ENCODE measurements at regions not wholly inside any gene's neighbourhood (a gene's known extent, or its start where the extent isn't known, plus 50 kb on each side); places are given as distances from the start of the nearest gene placed in this dataset.
"Not testable (repeated sequence)": the region's sequence is repeated elsewhere in the genome, so short reads cannot be mapped to it uniquely, and the experiment has no call there.

- WGBS, 2 donors, result 74 to 75% methylated on average over 2 of the region's 2 CpGs
- DNase-seq (no peak), ATAC-seq (ENCODE audit: insufficient read depth, low FRiP score) (no peak)
- no peak for TF ChIP-seq CTCF (IDR thresholded peaks at IDR 0.05; ENCODE audit: control extremely low read depth, extremely low read depth)
- Histone ChIP-seq H3K27ac (ENCODE audit: low read depth in 1 of 2, low read length in 1 of 2) (no peak overlapping the region), H3K9me3 (ENCODE audit: control insufficient read depth in 4 of 4, insufficient read depth in 3 of 4, low read length in 3 of 4) (peaks cover 0 to 3% (median 1%) of the 10 kb centered on the region in 4 donors), H3K4me3 (no peak overlapping the region), H3K4me1 (ENCODE audit: control insufficient read depth in 5 of 5, insufficient read depth in 5 of 5, low read length in 5 of 5) (no peaks in the 10 kb centered on the region), H3K36me3 (ENCODE audit: control insufficient read depth in 4 of 4, insufficient read depth in 4 of 4, low read length in 4 of 4) (no peaks in the 10 kb centered on the region), H3K27me3 (ENCODE audit: control insufficient read depth in 3 of 3, insufficient read depth in 3 of 3, low read length in 2 of 3) (no peaks in the 10 kb centered on the region), H3K9ac (ENCODE audit: insufficient read depth in 1 of 2, low read length in 2 of 2) (no peak overlapping the region)
Observed at GRCh38 chr6:94721459-94721858, 855.9 kb upstream of the MANEA start.

GRCh38 chr6:94713446-94713845 lies 863.9 kb upstream of the MANEA start:
- Histone ChIP-seq H3K36me3 (ENCODE audit: control insufficient read depth in 4 of 4, insufficient read depth in 4 of 4, low read length in 4 of 4) (no peaks in the 10 kb centered on the region), H3K4me1 (ENCODE audit: control insufficient read depth in 5 of 5, insufficient read depth in 5 of 5, low read length in 5 of 5) (no peaks in the 10 kb centered on the region), H3K4me3 (no peak overlapping the region), H3K9me3 (ENCODE audit: control insufficient read depth in 4 of 4, insufficient read depth in 3 of 4, low read length in 3 of 4) (no peaks in the 10 kb centered on the region), H3K27ac (ENCODE audit: low read depth in 1 of 2, low read length in 1 of 2) (no peak overlapping the region), H3K27me3 (ENCODE audit: control insufficient read depth in 3 of 3, insufficient read depth in 3 of 3, low read length in 2 of 3) (no peaks in the 10 kb centered on the region), H3K9ac (ENCODE audit: insufficient read depth in 1 of 2, low read length in 2 of 2) (no peak overlapping the region)
- WGBS, 2 donors, result 49 to 67% methylated on average over 1 of the region's 1 CpG
- TF ChIP-seq CTCF (IDR thresholded peaks at IDR 0.05; ENCODE audit: control extremely low read depth, extremely low read depth), result no peak
- ATAC-seq (ENCODE audit: insufficient read depth, low FRiP score) (no peak), DNase-seq (peak in 2 of 3 donors; percentile 50 to 55)

- Histone ChIP-seq H3K4me3 (no peak overlapping the region), H3K9ac (ENCODE audit: insufficient read depth in 1 of 2, low read length in 2 of 2) (no peak overlapping the region), H3K4me1 (ENCODE audit: control insufficient read depth in 5 of 5, insufficient read depth in 5 of 5, low read length in 5 of 5) (no peaks in the 10 kb centered on the region), H3K9me3 (ENCODE audit: control insufficient read depth in 4 of 4, insufficient read depth in 3 of 4, low read length in 3 of 4) (no peaks in the 10 kb centered on the region), H3K36me3 (ENCODE audit: control insufficient read depth in 4 of 4, insufficient read depth in 4 of 4, low read length in 4 of 4) (no peaks in the 10 kb centered on the region), H3K27ac (ENCODE audit: low read depth in 1 of 2, low read length in 1 of 2) (no peak overlapping the region), H3K27me3 (ENCODE audit: control insufficient read depth in 3 of 3, insufficient read depth in 3 of 3, low read length in 2 of 3) (no peaks in the 10 kb centered on the region)
- DNase-seq (no peak), ATAC-seq (ENCODE audit: insufficient read depth, low FRiP score) (no peak)
- WGBS, 2 donors, result 75 to 76% methylated on average over 1 of the region's 1 CpG
- no peak for TF ChIP-seq CTCF (IDR thresholded peaks at IDR 0.05; ENCODE audit: control extremely low read depth, extremely low read depth)
Observed at GRCh38 chr6:94698773-94699172, 878.6 kb upstream of the MANEA start.

- not testable (repeated sequence) for H3K4me3 ChIP-seq; H3K9ac ChIP-seq (ENCODE audit: insufficient read depth in 1 of 2, low read length in 2 of 2); H3K36me3 ChIP-seq (ENCODE audit: control insufficient read depth in 4 of 4, insufficient read depth in 4 of 4, low read length in 4 of 4); H3K4me1 ChIP-seq (ENCODE audit: control insufficient read depth in 5 of 5, insufficient read depth in 5 of 5, low read length in 5 of 5); H3K9me3 ChIP-seq (ENCODE audit: control insufficient read depth in 4 of 4, insufficient read depth in 3 of 4, low read length in 3 of 4); H3K27ac ChIP-seq (ENCODE audit: low read depth in 1 of 2, low read length in 1 of 2); H3K27me3 ChIP-seq (ENCODE audit: control insufficient read depth in 3 of 3, insufficient read depth in 3 of 3, low read length in 2 of 3); DNase-seq; ATAC-seq (ENCODE audit: insufficient read depth, low FRiP score)
- whole genome bisulfite sequencing, 2 donors, result 93% methylated on average over 6 of the region's 6 CpGs
Observed at GRCh38 chr6:94687255-94687654, 890.1 kb upstream of the MANEA start.
